Neural cell (in vitro differentiated cells): ENCODE measurements at regions not wholly inside any gene's neighbourhood (a gene's known extent, or its start where the extent isn't known, plus 50 kb on each side); places are given as distances from the start of the nearest gene placed in this dataset.

Experiments used
- H2AFZ ChIP-seq: fragments of 200-600, 300-800 bp; sonication (generic), shearing (Covaris generic); 2 replicates; pipeline ENCODE4 v1.6.0; 2014; ENCODE audit warnings: low read depth, mild to moderate bottlenecking, antibody characterized with exemption, low read length, moderate library complexity
- H3F3A ChIP-seq: fragments of 200-600 bp; shearing (Covaris generic); 2 replicates; pipeline ENCODE4 v1.6.1; 2016; ENCODE audit warnings: mild to moderate bottlenecking, moderate library complexity, mixed read lengths, antibody characterized with exemption, low read length; ENCODE audit not compliant: insufficient read depth, poor library complexity, severe bottlenecking
- H3K27ac ChIP-seq: fragments of 200-600, 300-800 bp; sonication (generic), shearing (Covaris generic); 2 replicates; pipeline ENCODE4 v1.5.1; 2014; ENCODE audit warnings: mild to moderate bottlenecking, low read length, moderate library complexity
- H3K27me3 ChIP-seq: fragments of 300-800, 200-600 bp; sonication (generic), shearing (Covaris generic); 2 replicates; pipeline ENCODE4 v1.6.0; 2014; ENCODE audit warnings: mild to moderate bottlenecking, low read depth, low read length, moderate library complexity; ENCODE audit not compliant: insufficient read depth
- H3K36me3 ChIP-seq: fragments of 300-800, 200-600 bp; sonication (generic), shearing (Covaris generic); 2 replicates; pipeline ENCODE4 v1.5.1; 2014; ENCODE audit warnings: mild to moderate bottlenecking, antibody characterized with exemption, low read length, moderate library complexity; ENCODE audit not compliant: insufficient read depth
- H3K4me2 ChIP-seq: fragments of 300-800, 200-600 bp; sonication (generic), shearing (Covaris generic); 2 replicates; pipeline ENCODE4 v1.6.0; 2014; ENCODE audit warnings: mild to moderate bottlenecking, low read length
- H3K4me3 ChIP-seq: fragments of 300-800, 200-600 bp; sonication (generic), shearing (Covaris generic); 2 replicates; pipeline ENCODE4 v1.5.1; 2014; ENCODE audit warnings: mild to moderate bottlenecking, low read length, moderate library complexity
- H3K79me2 ChIP-seq: fragments of 200-600 bp; shearing (Covaris generic); replicated peaks from 2 replicates; pipeline ENCODE4 v1.6.0; 2014; ENCODE audit warnings: mild to moderate bottlenecking, low read length, moderate library complexity; ENCODE audit not compliant: insufficient read depth
- H3K9ac ChIP-seq: fragments of 300-800, 200-600 bp; sonication (generic), shearing (Covaris generic); 2 replicates; pipeline ENCODE4 v1.6.1; 2016; ENCODE audit warnings: mild to moderate bottlenecking, low read length, mixed read lengths
- H3K9me2 ChIP-seq: fragments of 200-600 bp; shearing (Covaris generic); 2 replicates; pipeline ENCODE4 v1.6.1; 2016; ENCODE audit warnings: mild to moderate bottlenecking, low read length, mixed read lengths; ENCODE audit not compliant: insufficient read depth
- H3K9me3 ChIP-seq: fragments of 200-600, 300-800 bp; sonication (generic), shearing (Covaris generic); 2 replicates; pipeline ENCODE4 v1.6.1; 2016; ENCODE audit warnings: mild to moderate bottlenecking, mixed run types, low read length, moderate library complexity, mixed read lengths
- H4K20me1 ChIP-seq: fragments of 200-600 bp; shearing (Covaris generic); 2 replicates; pipeline ENCODE4 v1.6.1; 2016; ENCODE audit warnings: mild to moderate bottlenecking, mixed run types; ENCODE audit not compliant: insufficient read depth
- EP300 ChIP-seq: fragments of 450-650 bp; conservative IDR thresholded peaks from 2 replicates; pipeline ENCODE4 v1.6.1; 2014; ENCODE audit warnings: antibody characterized with exemption, mild to moderate bottlenecking, moderate library complexity; ENCODE audit not compliant: poor library complexity, severe bottlenecking
- EZH2 ChIP-seq: fragments of 200-600, 300-800 bp; shearing (Covaris generic), sonication (generic); IDR thresholded peaks from 2 replicates; pipeline ENCODE4 v1.6.1; 2014; ENCODE audit warnings: antibody characterized with exemption, low read length, borderline replicate concordance, mild to moderate bottlenecking; ENCODE audit not compliant: insufficient read depth, poor library complexity, severe bottlenecking
- MXI1 ChIP-seq: fragments of 450-650 bp; conservative IDR thresholded peaks from 2 replicates; pipeline ENCODE4 v1.6.1; 2014; ENCODE audit warnings: antibody characterized with exemption, mild to moderate bottlenecking; ENCODE audit not compliant: poor library complexity, severe bottlenecking
- POLR2AphosphoS5 ChIP-seq: IDR thresholded peaks from 2 replicates; pipeline ENCODE4 v1.6.1; 2012
- RAD21 ChIP-seq: fragments of 450-650 bp; conservative IDR thresholded peaks from 2 replicates; pipeline ENCODE4 v1.6.1; 2014; ENCODE audit warnings: antibody characterized with exemption, mild to moderate bottlenecking, moderate library complexity
- SMC3 ChIP-seq: fragments of 450-650 bp; conservative IDR thresholded peaks from 2 replicates; pipeline ENCODE4 v1.6.1; 2014; ENCODE audit warnings: antibody characterized with exemption, mild to moderate bottlenecking, moderate library complexity; ENCODE audit not compliant: poor library complexity
- TAF1 ChIP-seq: IDR thresholded peaks from 2 replicates; pipeline ENCODE4 v1.6.1; 2012; ENCODE audit warnings: low read depth
- TF ChIP-seq, protein P1 (sequence below): fragments of 450-650 bp; IDR thresholded peaks from 2 replicates; pipeline ENCODE4 v1.5.1; 2014; ENCODE audit warnings: antibody characterized with exemption, mild to moderate bottlenecking, moderate library complexity; ENCODE audit not compliant: poor library complexity, severe bottlenecking
- TF ChIP-seq, protein P2 (sequence below): IDR thresholded peaks from 2 replicates; pipeline ENCODE4 v1.6.1; 2012; ENCODE audit warnings: borderline replicate concordance

DNA sequence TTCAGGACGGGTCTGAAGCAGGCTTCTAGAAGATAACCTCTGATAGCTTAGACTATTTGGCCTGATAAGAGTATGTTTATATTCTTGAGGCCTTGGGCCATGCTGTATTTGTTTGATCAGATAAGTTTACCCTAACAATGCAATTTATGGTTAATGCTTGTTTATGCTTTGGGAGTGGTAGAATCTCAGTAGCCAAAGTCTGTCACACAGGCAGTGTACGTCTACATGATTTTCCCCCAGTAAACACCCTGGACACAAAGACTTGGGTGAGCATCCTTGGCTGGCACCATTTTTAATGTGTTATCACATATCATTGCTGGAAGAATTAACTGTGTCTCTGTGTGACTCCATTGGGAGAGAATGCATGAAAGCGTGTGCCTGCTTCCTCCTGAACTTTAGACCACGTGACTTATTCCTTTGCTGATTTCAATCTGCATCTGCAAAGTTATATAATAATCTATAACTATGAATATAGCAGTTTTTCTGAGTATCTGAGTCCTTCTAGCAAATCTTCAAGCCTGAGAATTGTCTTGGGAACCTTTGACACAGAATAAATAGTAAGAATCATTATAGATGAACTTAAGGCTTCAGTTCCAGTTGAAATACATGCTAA, 172.4 kb downstream of the CASP12 start:
- no peak overlapping the region for H2AFZ ChIP-seq
- H3K4me3 ChIP-seq, result no peak overlapping the region
- no peak overlapping the region for H3K4me2 ChIP-seq
- H3K79me2 ChIP-seq, result no peaks in the 10 kb centered on the region
- no peaks in the 10 kb centered on the region for H3K9me3 ChIP-seq
- no peaks in the 10 kb centered on the region for H3F3A ChIP-seq
- H3K27me3 ChIP-seq, result no peaks in the 10 kb centered on the region
- no peak overlapping the region for H3K9ac ChIP-seq
- no peak overlapping the region for H3K27ac ChIP-seq
- no peaks in the 10 kb centered on the region for H3K9me2 ChIP-seq
- H3K36me3 ChIP-seq, result no peaks in the 10 kb centered on the region
- TF ChIP-seq RAD21, result no peak
- no peak for TF ChIP-seq POLR2AphosphoS5
- no peaks in the 10 kb centered on the region for H4K20me1 ChIP-seq

DNA sequence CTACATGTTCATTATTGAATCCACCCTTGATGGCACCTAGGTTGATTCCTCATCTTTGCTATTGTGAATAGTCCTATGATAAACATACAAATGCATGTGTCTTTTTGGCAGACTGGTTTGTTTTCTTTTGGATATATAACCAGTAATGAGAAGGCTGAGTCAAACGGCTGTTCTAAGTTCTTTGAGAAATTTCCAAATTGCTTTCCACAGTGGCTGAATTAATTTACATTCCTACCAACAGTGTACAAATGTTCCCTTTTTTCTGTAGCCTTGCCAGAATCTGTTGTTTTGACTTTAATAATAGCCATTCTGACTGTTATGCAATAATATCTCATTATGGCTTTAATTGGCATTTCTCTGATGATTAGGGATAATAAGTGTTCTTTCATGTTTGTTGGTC, 184.9 kb downstream of the CASP12 start:
- Histone ChIP-seq H4K20me1 (no peaks in the 10 kb centered on the region), H3K9me3 (no peaks in the 10 kb centered on the region), H2AFZ (no peak overlapping the region), H3K36me3 (no peaks in the 10 kb centered on the region), H3K4me2 (no peak overlapping the region), H3K79me2 (no peaks in the 10 kb centered on the region), H3F3A (no peaks in the 10 kb centered on the region), H3K9ac (no peak overlapping the region), H3K9me2 (no peaks in the 10 kb centered on the region), H3K27me3 (no peaks in the 10 kb centered on the region), H3K27ac (no peak overlapping the region), H3K4me3 (no peak overlapping the region)
- TF ChIP-seq RAD21, result no peak
- no peak for TF ChIP-seq POLR2AphosphoS5
- no peak for TF ChIP-seq MXI1
- TF ChIP-seq, protein P1, sequence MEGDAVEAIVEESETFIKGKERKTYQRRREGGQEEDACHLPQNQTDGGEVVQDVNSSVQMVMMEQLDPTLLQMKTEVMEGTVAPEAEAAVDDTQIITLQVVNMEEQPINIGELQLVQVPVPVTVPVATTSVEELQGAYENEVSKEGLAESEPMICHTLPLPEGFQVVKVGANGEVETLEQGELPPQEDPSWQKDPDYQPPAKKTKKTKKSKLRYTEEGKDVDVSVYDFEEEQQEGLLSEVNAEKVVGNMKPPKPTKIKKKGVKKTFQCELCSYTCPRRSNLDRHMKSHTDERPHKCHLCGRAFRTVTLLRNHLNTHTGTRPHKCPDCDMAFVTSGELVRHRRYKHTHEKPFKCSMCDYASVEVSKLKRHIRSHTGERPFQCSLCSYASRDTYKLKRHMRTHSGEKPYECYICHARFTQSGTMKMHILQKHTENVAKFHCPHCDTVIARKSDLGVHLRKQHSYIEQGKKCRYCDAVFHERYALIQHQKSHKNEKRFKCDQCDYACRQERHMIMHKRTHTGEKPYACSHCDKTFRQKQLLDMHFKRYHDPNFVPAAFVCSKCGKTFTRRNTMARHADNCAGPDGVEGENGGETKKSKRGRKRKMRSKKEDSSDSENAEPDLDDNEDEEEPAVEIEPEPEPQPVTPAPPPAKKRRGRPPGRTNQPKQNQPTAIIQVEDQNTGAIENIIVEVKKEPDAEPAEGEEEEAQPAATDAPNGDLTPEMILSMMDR, result no peak
- TF ChIP-seq SMC3, result no peak
- TF ChIP-seq TAF1, result no peak
- no peak for TF ChIP-seq EZH2
- TF ChIP-seq, protein P2, sequence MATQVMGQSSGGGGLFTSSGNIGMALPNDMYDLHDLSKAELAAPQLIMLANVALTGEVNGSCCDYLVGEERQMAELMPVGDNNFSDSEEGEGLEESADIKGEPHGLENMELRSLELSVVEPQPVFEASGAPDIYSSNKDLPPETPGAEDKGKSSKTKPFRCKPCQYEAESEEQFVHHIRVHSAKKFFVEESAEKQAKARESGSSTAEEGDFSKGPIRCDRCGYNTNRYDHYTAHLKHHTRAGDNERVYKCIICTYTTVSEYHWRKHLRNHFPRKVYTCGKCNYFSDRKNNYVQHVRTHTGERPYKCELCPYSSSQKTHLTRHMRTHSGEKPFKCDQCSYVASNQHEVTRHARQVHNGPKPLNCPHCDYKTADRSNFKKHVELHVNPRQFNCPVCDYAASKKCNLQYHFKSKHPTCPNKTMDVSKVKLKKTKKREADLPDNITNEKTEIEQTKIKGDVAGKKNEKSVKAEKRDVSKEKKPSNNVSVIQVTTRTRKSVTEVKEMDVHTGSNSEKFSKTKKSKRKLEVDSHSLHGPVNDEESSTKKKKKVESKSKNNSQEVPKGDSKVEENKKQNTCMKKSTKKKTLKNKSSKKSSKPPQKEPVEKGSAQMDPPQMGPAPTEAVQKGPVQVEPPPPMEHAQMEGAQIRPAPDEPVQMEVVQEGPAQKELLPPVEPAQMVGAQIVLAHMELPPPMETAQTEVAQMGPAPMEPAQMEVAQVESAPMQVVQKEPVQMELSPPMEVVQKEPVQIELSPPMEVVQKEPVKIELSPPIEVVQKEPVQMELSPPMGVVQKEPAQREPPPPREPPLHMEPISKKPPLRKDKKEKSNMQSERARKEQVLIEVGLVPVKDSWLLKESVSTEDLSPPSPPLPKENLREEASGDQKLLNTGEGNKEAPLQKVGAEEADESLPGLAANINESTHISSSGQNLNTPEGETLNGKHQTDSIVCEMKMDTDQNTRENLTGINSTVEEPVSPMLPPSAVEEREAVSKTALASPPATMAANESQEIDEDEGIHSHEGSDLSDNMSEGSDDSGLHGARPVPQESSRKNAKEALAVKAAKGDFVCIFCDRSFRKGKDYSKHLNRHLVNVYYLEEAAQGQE, result no peak
- no peak for TF ChIP-seq EP300
